NCI-H510A treated with DMSO at 0.1 percent for 48 hours (cell line): ENCODE measurements at regions not wholly inside any gene's neighbourhood (a gene's known extent, or its start where the extent isn't known, plus 50 kb on each side); places are given as distances from the start of the nearest gene placed in this dataset.

ENCODE experiments used
- DNase-seq: peaks from one replicate; lab custom pipeline; 2025; lab: John Stamatoyannopoulos, UW

- DNase-seq, result no peak
Observed at GRCh38 chrX:128310912-128311311, 258.7 kb upstream of the ACTRT1 start.

- DNase-seq, result no peak
Observed at GRCh38 chrX:128309311-128309710, 257.1 kb upstream of the ACTRT1 start.

- DNase-seq, result no peak
Observed at GRCh38 chrX:128294198-128294597, 242.0 kb upstream of the ACTRT1 start.

- DNase-seq, result no peak
Observed at GRCh38 chrX:128287693-128288092, 235.5 kb upstream of the ACTRT1 start.

GRCh38 chrX:128250621-128251020, 198.4 kb upstream of the ACTRT1 start:
- DNase-seq, result no peak

- no peak for DNase-seq
Observed at GRCh38 chrX:128216364-128216763, 164.2 kb upstream of the ACTRT1 start.

GRCh38 chrX:128165884-128166408, 113.7 kb upstream of the ACTRT1 start:
- no peak for DNase-seq

GRCh38 chrX:128156204-128156603, 104.0 kb upstream of the ACTRT1 start:
- no peak for DNase-seq

- no peak for DNase-seq
Observed at GRCh38 chrX:128142745-128143144, 90.5 kb upstream of the ACTRT1 start.

- DNase-seq, result peak; percentile 22
Observed at GRCh38 chrX:128106630-128107029, 54.4 kb upstream of the ACTRT1 start.

GRCh38 chrX:128105659-128106058, 53.5 kb upstream of the ACTRT1 start:
- no peak for DNase-seq
